ENCODE measurements at regions not wholly inside any gene's neighbourhood (a gene's known extent, or its start where the extent isn't known, plus 50 kb on each side); places are given as distances from the start of the nearest gene placed in this dataset.

GRCh38 chr19:31402529-31403316 is 53.5 kb upstream of the TSHZ3 start:
- no peak for DNase-seq (ENCODE audit: low read depth)

- no peak for DNase-seq (ENCODE audit: low read depth)
Measured at GRCh38 chr19:31406106-31406505, 56.9 kb upstream of the TSHZ3 start.

- peak; percentile 82 for DNase-seq (ENCODE audit: low read depth)
Measured at GRCh38 chr19:31408460-31409124, 59.4 kb upstream of the TSHZ3 start.

- no peak for DNase-seq (ENCODE audit: low read depth)
Measured at GRCh38 chr19:31413353-31413752, 64.1 kb upstream of the TSHZ3 start.

- DNase-seq (ENCODE audit: low read depth): no peak
Measured at GRCh38 chr19:31415322-31415721, 66.1 kb upstream of the TSHZ3 start.

- no peak for DNase-seq (ENCODE audit: low read depth)
Measured at GRCh38 chr19:31416548-31416947, 67.3 kb upstream of the TSHZ3 start.

GRCh38 chr19:31418055-31418454 is 68.8 kb upstream of the TSHZ3 start:
- no peak for DNase-seq (ENCODE audit: low read depth)

- DNase-seq (ENCODE audit: low read depth): no peak
Measured at GRCh38 chr19:31418692-31419430, 69.6 kb upstream of the TSHZ3 start.

- DNase-seq (ENCODE audit: low read depth): no peak
Measured at GRCh38 chr19:31419871-31420445, 70.7 kb upstream of the TSHZ3 start.

GRCh38 chr19:31421082-31421481 is 71.8 kb upstream of the TSHZ3 start:
- DNase-seq (ENCODE audit: low read depth): no peak

- no peak for DNase-seq (ENCODE audit: low read depth)
Measured at GRCh38 chr19:31421856-31422255, 72.6 kb upstream of the TSHZ3 start.

GRCh38 chr19:31423896-31424295 is 74.7 kb upstream of the TSHZ3 start:
- DNase-seq (ENCODE audit: low read depth): no peak

GRCh38 chr19:31424861-31425620 is 75.8 kb upstream of the TSHZ3 start:
- no peak for DNase-seq (ENCODE audit: low read depth)

GRCh38 chr19:31427857-31428256 is 78.6 kb upstream of the TSHZ3 start:
- no peak for DNase-seq (ENCODE audit: low read depth)

GRCh38 chr19:31430381-31430780 is 81.1 kb upstream of the TSHZ3 start:
- no peak for DNase-seq (ENCODE audit: low read depth)

GRCh38 chr19:31432201-31432810 is 83.1 kb upstream of the TSHZ3 start:
- no peak for DNase-seq (ENCODE audit: low read depth)

GRCh38 chr19:31436121-31436776 is 87.0 kb upstream of the TSHZ3 start:
- peak; percentile 71 for DNase-seq (ENCODE audit: low read depth)

- no peak for DNase-seq (ENCODE audit: low read depth)
Measured at GRCh38 chr19:31438401-31439269, 89.4 kb upstream of the TSHZ3 start.

GRCh38 chr19:31439270-31439573 is 90.0 kb upstream of the TSHZ3 start:
- no peak for DNase-seq (ENCODE audit: low read depth)

GRCh38 chr19:31444931-31445330 is 95.7 kb upstream of the TSHZ3 start:
- no peak for DNase-seq (ENCODE audit: low read depth)

Data from Daoy (cell line).